HG02852 (cell line): ENCODE measurements at regions not wholly inside any gene's neighbourhood (a gene's known extent, or its start where the extent isn't known, plus 50 kb on each side); places are given as distances from the start of the nearest gene placed in this dataset.
"Not testable (repeated sequence)": the region's sequence is repeated elsewhere in the genome, so short reads cannot be mapped to it uniquely, and the experiment has no call there.

ENCODE experiments used
- ATAC-seq: cut with Tn5 transposase; IDR thresholded peaks from one replicate; pipeline ENCODE4 v1.9.1; 2021; ENCODE audit warnings: mild to moderate bottlenecking, moderate library complexity; ENCODE audit not compliant: unreplicated experiment

- no peak for ATAC-seq
These were observed 414.7 kb upstream of the PROX1 start for GRCh38 chr1:213572912-213573647.

DNA sequence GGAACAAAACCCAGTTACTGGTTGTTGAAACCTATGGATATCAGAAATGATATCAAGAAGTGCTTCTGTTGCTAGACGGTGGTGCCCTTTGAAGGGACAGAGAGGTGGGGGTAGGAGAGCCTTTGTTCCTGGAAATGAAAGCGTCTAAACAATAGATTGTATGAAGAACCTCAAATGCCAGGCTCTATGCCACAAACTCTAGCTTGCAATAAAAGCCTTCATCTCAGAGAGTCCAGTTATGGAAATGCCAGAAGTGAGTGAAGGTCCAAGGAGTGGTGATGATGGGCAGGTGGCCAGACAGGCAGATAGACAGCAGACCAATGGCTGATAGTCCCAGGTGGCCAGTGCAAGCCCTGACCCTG lies 414.1 kb upstream of the PROX1 start:
- ATAC-seq = no peak

GRCh38 chr1:213582976-213583567 lies 404.7 kb upstream of the PROX1 start:
- ATAC-seq = no peak

DNA sequence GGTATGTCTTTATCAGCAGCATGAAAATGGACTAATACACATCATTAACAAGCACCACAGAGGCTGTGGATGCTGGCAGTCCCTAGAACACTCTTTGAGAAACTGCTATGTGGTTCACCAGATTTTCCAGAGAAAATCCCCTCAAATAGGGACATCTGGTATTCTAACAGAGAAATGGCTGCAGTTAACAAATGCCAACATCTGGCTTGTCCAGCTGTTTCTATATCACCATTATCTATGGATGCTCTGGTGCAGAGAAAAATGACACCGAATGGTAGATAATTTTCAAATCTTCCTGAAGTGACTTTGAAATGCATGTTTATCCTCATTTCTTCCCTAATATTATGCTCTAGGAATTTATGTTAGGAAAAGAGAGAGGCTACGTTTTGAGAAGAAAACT lies 403.5 kb upstream of the PROX1 start:
- no peak for ATAC-seq

DNA sequence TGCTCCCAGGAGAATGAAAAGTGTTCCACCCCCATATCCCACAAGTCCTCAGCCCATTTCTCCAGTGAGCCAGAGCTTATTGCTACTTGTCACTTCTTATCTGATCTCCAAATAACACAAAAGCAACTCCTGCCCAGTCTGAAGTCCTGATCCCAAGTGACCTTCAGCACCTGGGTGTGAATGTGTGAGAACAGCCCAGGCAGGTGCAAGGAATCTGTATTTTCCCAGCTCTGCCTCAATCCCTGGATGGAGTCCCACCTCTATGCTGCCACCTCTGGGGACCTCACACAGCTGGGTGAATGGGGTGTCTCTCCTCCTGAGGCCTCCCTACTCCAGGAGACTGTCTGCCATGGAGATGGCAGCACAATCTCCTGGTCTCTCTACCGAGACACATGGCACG lies 402.4 kb upstream of the PROX1 start:
- no peak for ATAC-seq

- ATAC-seq = no peak
These were observed 401.7 kb upstream of the PROX1 start for GRCh38 chr1:213585959-213586586.

DNA sequence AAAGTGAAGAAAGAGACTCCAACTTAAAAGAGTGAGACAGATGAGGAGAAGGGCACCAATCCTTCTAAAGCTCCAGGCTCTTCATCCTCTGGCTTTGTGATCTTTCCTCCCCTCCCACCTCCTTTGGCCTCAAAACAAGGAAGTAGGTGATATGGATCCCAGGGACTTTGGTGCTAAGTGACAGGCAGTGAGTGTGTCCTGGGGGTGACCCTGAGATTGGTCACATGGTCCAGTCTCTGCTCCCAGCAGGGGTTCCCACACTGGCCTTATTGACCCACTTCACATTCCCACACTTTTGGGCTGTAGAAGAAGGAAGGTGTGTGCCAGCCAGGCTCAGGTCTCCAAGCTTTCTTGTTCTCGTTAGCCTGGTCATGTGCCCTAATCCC lies 401.2 kb upstream of the PROX1 start:
- no peak for ATAC-seq

- no peak for ATAC-seq
These were observed 391.0 kb upstream of the PROX1 start for GRCh38 chr1:213596729-213597128.

GRCh38 chr1:213598263-213598662 lies 389.5 kb upstream of the PROX1 start:
- no peak for ATAC-seq

- no peak for ATAC-seq
These were observed 386.9 kb upstream of the PROX1 start for GRCh38 chr1:213600879-213601278.

GRCh38 chr1:213601705-213602104 lies 386.1 kb upstream of the PROX1 start:
- not testable (repeated sequence) for ATAC-seq

- ATAC-seq = no peak
These were observed 384.8 kb upstream of the PROX1 start for GRCh38 chr1:213602796-213603486.

DNA sequence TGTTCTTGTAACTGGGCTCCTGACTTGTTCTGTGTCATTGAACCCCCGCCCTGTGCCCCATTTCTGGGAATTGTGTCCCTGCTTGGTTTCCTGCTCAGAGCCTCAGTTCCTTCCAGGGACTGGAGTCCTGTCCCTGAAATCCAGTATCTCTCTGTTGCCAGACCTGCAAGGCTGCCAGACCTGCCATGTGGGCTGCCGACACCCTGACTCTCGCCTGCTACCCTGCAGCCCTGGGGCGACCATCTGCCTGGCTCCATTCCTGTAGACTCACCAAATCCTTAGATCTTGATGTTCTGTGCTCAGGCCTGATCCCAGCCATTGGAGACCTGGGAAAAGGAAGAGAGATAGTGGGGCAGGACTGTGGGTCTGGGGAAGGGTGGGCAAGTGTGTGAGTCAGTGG lies 383.3 kb upstream of the PROX1 start:
- ATAC-seq = no peak

DNA sequence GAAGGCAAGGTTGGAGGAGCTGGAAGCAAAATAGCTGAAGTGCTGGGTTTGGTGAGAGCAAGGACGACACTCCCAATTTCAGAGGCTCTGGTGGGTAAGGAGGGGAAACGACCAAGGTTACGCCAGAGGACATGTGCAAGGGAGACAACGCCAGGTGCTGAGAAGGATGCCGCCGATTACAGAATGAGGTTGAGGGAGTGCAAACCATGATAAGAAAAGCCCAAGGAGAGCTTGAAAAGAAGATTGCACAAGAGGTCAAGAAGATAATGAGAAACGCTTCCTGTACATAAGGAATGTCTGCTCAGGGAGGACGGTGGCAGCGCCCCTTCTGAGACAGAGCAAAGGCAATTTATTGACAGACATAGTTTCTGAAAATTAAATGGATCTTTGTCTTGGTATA lies 382.0 kb upstream of the PROX1 start:
- ATAC-seq = no peak

- no peak for ATAC-seq
These were observed 381.4 kb upstream of the PROX1 start for GRCh38 chr1:213606252-213606820.

DNA sequence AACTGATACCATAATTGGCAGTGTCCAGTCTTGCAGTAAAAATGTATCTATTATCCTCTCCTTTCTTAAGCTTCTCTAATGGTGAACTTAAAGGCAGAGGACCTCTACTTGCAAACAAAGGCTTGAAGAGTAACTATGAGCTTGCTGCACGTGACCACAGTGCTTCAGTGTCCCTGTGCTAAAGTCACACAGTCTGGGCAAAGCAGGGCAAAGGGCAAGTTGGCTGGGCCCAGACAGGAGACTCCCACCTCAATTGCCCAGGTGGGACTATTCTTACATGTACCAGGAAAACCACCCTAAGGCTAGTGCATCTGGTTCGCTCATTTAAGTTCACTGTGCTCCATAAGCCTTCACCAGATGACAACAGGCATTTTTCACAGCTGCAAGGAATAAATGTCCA lies 374.2 kb upstream of the PROX1 start:
- ATAC-seq = no peak

- no peak for ATAC-seq
These were observed 372.4 kb upstream of the PROX1 start for GRCh38 chr1:213615226-213615916.

- no peak for ATAC-seq
These were observed 370.6 kb upstream of the PROX1 start for GRCh38 chr1:213617133-213617532.

DNA sequence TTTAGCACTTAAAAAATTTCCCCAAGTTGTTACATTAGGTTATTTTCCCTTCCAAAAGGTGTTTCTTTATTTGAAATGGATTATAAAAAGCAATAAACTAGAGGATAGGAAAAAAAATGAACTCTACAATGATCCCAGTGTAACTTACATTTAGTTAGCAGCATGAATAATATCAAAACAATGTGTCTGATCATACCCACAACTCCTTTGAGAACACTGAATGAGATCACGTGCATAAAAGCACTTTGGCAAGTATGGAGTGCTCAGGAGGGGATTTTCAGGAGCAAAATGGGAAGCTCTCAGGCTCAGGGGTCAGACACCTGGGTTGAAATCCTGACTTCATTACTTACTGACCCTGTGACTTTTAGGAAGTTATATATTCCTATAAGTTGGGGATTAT lies 369.7 kb upstream of the PROX1 start:
- ATAC-seq = no peak

GRCh38 chr1:213619026-213619425 lies 368.7 kb upstream of the PROX1 start:
- ATAC-seq = no peak

- no peak for ATAC-seq
These were observed 366.7 kb upstream of the PROX1 start for GRCh38 chr1:213621077-213621476.
